Ovary (tissue), 3 donors: ENCODE measurements at regions not wholly inside any gene's neighbourhood (a gene's known extent, or its start where the extent isn't known, plus 50 kb on each side); places are given as distances from the start of the nearest gene placed in this dataset.

Source experiments
- EP300 ChIP-seq: sonication (generic); formaldehyde crosslinking; IDR thresholded peaks from one replicate; pipeline ENCODE4 v1.6.1; 2017; ENCODE audit warnings: antibody characterized with exemption
- TF ChIP-seq, protein P1 (sequence below), 3 donors: fragments of 450-650 bp in 2 of 3; fragments of 200-600 bp in 1 of 3; IDR thresholded peaks; one replicate each; pipeline versions ENCODE4 v1.5.1 to v1.8.0; 2016 to 2022; ENCODE audit warnings: antibody characterized with exemption in 3 of 3, mild to moderate bottlenecking in 1 of 3
- donor health status: DM: no; HTN: no; CAD: no.

- TF ChIP-seq, protein P1, sequence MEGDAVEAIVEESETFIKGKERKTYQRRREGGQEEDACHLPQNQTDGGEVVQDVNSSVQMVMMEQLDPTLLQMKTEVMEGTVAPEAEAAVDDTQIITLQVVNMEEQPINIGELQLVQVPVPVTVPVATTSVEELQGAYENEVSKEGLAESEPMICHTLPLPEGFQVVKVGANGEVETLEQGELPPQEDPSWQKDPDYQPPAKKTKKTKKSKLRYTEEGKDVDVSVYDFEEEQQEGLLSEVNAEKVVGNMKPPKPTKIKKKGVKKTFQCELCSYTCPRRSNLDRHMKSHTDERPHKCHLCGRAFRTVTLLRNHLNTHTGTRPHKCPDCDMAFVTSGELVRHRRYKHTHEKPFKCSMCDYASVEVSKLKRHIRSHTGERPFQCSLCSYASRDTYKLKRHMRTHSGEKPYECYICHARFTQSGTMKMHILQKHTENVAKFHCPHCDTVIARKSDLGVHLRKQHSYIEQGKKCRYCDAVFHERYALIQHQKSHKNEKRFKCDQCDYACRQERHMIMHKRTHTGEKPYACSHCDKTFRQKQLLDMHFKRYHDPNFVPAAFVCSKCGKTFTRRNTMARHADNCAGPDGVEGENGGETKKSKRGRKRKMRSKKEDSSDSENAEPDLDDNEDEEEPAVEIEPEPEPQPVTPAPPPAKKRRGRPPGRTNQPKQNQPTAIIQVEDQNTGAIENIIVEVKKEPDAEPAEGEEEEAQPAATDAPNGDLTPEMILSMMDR (IDR thresholded peaks at IDR 0.05) = no peak
- TF ChIP-seq EP300 = no peak
Measured at GRCh38 chr4:54543088-54543795, 114.5 kb upstream of the KIT start.
